ENCODE measurements at regions not wholly inside any gene's neighbourhood (a gene's known extent, or its start where the extent isn't known, plus 50 kb on each side); places are given as distances from the start of the nearest gene placed in this dataset.
A peak's percentile ranks its signal among the peaks of the same experiment; 100 is the strongest.
"Not testable (repeated sequence)": the region's sequence is repeated elsewhere in the genome, so short reads cannot be mapped to it uniquely, and the experiment has no call there.

GRCh38 chr3:16770792-16771191 lies 114.0 kb upstream of the PLCL2 start:
- DNase-seq = no peak

DNA sequence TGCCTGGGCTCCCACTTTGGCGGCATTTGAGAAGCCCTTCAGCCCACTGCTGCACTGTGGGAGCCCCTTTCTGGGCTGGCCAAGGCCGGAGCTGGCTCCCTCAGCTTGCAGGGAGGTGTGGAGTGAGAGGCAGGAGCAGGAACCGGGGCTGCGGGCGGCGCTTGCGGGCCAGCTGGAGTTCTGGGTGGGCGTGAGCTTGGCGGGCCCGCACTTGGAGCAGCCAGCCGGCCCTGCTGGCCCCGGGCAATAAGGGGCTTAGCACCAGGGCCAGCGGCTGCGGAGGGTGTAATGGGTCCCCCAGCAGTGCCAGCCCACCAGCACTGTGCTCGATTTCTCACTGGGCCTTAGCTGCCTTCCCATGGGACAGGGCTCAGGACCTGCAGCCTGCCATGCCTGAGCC lies 111.2 kb upstream of the PLCL2 start:
- not testable (repeated sequence) for DNase-seq

DNA sequence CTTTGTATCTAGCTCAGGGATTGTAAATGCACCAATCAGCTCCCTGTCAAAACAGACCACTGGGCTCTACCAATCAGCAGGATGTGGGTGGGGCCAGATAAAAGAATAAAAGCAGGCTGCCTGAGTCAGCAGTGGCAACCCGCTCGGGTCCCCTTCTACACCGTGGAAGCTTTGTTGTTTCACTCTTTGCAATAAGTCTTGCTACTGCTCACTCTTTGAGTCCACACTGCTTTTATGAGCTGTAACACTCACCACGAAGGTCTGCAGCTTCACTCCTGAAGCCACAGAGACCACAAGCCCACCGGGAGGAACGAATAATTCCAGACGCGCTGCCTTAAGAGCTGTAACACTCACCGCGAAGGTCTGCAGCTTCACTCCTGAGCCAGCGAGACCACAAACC lies 110.2 kb upstream of the PLCL2 start:
- peak; percentile 40 for DNase-seq

DNA sequence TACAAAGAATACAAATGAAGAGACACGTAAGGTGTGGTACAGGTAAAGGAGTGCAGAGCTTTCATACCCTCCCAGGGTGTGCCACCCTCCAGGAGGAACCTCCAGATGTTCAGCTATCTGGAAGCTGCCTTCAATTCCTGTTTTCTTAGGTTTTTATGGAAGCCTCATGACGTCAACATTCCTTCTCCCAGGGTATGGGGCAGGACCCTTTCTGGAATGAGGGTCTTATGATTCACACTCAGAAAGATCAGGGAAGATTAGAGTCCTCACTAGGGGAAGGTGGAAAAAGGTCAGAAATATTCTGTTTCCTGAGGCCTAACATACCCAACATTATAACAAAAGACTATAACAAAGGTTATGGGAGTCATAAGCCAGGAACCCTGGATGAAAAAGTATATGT lies 99.8 kb upstream of the PLCL2 start:
- DNase-seq = no peak

GRCh38 chr3:16785465-16785864 lies 99.3 kb upstream of the PLCL2 start:
- DNase-seq = no peak

DNA sequence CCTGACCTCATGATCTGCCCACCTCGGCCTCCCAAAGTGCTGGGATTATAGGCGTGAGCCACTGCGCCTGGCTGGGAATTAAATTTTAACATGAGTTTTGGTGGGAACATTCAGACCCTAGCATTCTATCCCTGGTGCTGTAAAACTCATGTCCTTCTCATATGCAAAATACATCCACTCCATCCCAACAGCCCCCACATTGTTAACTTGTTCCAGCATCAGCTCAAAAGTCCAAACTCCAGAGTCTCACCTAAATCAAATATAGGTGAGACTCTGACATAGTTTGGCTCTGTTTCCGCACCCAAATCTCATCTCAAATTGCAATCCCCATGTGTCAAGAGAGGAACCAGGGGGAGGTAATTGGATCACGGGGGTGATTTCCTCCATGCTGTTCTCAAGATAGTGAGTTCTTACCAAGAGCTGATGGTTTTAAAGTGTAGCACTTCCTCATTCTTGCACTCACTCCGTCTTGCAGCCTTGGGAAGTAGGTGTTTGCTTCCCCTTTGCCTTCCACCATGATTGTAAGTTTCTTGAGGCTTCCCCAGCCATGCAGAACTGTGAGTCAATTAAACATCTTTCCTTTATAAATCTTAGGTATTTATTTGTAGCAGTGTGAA lies 96.2 kb upstream of the PLCL2 start:
- DNase-seq = no peak

DNA sequence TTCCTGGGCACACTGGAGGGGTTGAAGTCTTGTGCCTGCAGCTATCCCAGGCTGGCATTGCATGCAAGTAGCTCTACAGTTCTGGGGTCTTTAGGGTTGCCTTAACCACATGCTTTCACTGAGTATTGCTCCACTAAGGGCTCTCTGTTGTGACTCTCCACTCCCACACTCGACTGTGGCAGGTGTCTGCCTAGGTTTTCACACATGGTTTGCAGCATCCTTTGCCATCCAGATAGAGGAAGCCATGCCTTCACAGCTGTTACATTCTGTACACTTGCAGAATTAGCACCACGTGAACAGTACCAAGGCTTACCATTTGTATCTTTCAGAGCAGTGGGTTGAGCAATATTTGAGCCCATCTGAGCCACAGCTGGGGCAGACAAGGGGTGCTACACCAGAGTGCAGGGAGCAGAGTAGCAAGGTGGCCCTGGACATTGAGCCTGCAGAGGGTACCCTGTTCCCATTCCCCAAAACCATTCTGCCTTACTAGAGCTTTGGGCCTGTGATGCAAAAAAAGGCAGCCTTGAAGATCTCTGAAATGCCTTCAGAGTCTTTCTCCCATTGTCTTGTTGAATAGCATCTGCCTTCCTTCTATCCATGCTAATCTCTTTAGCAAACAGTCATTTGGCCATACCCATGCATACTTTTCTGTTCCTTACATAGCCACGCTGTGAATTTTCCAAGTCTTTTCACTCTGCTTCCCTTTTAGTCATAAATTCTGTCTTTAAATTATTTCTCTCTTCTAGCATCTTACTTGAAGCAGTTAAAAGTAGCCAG lies 95.2 kb upstream of the PLCL2 start:
- no peak for DNase-seq

DNA sequence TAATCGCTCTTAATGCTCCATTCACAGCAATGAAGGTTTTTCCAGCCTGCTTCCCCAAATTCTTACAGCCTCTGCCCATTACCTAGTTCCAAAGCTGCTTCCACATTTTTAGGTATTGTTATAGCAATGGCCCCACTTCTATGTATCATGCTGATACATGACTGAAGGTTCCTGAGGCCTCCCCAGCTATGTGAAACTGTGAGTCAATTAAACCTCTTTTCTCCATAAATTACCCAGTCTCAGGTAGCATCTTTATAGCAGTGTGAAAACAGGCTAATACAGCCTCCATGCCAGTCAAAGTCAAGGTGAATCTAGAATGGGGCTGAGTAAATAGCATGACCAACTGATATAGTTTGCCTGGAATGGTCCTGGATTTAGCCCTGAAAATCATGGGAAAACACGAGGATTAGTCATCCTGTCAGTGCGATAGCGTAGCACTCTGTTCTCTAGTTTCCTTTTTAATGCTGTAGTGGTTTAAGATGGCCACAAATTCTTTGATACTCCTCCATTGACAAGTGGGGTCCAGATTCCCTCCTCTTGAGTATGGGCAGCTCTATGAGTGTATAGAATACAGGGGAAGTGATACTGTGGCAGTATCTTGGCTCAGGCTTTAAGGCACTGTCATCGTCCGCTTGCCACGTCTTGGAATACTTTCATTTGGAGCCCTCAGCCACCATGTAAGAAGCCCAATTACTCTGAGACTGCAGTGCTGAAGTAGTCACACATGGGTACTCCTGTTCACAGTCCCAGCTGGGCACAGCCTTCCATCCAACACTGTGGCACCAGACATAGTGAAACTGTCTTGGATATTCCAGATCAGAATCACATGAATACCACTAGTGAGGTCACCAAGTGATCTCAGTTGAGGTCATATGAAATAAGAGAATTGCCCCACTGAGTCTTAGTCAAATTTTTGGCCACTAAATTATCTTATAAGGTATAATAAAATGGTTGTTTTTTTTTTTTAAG lies 94.0 kb upstream of the PLCL2 start:
- peak; percentile 35 for DNase-seq

DNA sequence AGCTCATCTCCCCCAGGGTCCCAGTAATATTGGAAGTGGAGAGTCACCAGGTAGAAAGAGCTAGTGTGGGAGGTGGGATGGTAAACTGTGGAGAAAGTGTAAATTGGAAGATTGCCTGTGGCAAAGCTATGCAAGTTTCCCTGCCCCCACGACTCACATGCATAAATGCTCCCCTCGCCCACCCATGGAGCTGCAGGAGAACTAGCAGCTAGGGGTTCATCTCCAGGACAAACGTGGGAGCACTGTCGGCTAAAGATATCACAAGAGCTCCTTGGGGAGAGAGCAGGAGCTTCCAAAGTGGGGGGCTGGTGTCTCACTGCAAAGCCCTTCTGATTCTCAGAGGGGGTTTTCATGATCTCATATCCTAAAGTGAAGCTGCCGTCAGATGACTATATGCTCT lies 91.4 kb upstream of the PLCL2 start:
- no peak for DNase-seq

DNA sequence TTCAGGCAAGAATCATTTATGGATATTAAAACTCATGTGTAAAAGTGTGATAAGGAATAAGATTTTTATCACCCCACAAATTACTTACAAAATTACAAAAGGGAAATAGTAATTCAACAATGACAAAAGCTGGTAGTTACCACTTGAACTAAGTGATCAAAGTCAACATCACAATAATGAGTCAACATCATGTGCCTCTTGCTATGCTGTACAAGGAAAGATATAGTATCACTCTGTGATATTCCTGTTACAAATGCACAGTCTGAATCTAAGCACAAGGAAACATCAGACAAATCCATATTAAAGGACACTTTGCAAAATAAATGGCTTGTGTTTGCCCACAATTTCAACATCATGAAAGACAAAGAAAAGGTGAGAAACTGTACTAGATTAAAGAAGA lies 90.5 kb upstream of the PLCL2 start:
- no peak for DNase-seq

DNA sequence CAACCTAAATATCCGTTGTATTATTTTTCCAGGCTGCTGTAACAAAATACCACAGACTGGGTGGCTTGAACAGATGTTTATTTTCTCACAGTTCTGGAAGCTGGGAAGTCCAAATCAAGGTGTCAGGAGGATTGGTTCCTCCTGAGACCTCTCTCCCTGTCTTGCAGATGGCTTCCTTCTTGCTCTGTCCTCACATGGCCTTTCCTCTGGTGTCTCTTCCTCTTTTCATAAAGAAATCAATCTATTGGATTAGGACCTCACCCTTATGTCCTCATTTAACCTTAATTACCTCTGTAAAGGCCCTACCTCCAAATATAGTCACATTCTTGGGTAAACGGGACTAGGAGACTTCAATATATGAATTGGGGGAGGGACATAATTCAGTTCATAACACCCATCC lies 89.2 kb upstream of the PLCL2 start:
- DNase-seq = no peak

GRCh38 chr3:16797831-16798230 lies 86.9 kb upstream of the PLCL2 start:
- no peak for DNase-seq

GRCh38 chr3:16798738-16799137 lies 86.0 kb upstream of the PLCL2 start:
- DNase-seq = no peak

DNA sequence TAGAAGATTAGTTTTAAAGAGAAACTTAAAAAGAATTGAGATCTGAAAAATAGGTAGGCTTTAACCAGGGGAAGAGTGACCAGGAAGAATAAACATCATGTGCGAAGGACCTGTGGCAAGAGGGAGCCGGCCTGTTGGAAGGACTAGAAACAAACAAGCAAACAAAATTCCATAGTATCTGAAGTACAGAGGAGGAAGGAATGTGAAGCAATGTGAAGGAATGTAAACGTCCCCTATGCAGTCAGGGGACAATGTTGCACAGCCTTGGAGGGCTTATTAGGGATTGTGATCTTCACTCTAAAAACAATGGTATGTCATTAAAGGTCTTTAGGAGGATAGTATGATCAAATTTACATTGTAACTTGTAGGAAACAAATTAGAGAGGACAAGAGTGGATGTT lies 84.4 kb upstream of the PLCL2 start:
- DNase-seq = no peak

DNA sequence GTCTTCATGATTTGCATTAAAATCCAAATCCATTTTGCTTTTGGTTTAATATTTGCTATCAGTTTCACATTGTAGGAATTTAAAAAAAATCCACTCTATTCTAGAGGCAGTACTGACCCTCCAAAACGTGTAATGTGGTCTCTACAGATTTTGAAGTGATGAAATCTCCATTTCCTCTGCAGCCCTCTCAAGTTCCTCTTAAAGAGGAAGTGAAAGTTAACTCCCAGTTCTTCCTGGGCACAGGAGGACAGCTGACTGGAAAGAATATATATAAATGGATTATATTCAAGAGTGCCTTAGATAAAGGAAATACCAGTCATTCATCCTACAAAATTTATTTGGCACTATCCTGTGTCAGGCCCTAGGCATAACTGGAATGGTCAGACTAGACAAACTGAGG lies 83.5 kb upstream of the PLCL2 start:
- DNase-seq = no peak

DNA sequence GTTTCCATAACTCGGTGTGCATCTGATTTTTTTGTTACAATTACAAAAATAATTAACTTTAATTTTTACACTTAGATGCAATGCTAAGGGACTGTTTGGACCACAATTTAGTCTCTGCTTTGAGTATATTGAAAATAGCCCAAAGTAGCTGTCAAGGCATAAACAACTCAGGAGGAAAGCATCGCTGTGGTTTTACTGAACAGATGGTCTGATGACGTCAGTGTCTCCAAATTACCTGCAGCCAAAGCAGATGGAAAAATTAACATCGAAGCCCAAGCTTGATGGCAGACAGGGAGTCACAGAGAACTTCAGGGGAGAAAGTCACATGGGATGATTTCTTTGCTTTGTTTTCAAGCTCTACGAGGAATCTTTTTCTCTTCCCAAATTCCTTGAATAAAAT lies 83.1 kb upstream of the PLCL2 start:
- DNase-seq = no peak

GRCh38 chr3:16802389-16802788 lies 82.4 kb upstream of the PLCL2 start:
- DNase-seq = no peak

GRCh38 chr3:16803019-16803418 lies 81.7 kb upstream of the PLCL2 start:
- no peak for DNase-seq

GRCh38 chr3:16807391-16807790 lies 77.4 kb upstream of the PLCL2 start:
- DNase-seq = no peak

- no peak for DNase-seq
Measured at GRCh38 chr3:16808393-16809107, 76.2 kb upstream of the PLCL2 start.

DNA sequence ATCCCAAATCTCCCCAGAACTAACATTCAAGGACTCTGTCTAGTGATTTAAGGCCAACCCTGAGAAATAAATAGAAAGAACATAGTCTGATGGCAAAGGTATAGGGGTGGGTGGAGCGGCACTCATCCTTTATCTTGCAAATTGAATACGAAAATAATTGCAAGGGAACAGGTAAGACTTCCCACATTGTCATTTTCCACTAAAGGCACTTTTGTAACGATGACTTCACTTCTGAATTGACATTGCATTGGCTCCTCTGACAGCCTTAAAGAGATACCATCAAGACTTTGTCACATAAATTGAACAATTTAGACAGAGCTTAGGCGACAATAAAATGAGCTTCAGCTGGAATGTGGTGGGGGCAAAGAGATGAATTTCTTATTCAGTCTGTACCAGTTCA lies 75.3 kb upstream of the PLCL2 start:
- no peak for DNase-seq

- no peak for DNase-seq
Measured at GRCh38 chr3:16809993-16810392, 74.8 kb upstream of the PLCL2 start.

All from activated CD4-positive, alpha-beta T cell treated with anti-CD3 and anti-CD28 coated beads for 48 hours (primary cell).